H1 (cell line): ENCODE measurements at regions not wholly inside any gene's neighbourhood (a gene's known extent, or its start where the extent isn't known, plus 50 kb on each side); places are given as distances from the start of the nearest gene placed in this dataset.

Experiments
- CBX5 ChIP-seq: fragments of 300-800, 300-1000 bp; sonication (generic); IDR thresholded peaks from 2 replicates; pipeline ENCODE4 v1.7.1; 2016; ENCODE audit warnings: antibody characterized with exemption, low read length, low read depth
- JUND ChIP-seq: IDR thresholded peaks from 2 replicates; pipeline ENCODE4 v1.6.1; 2011; ENCODE audit warnings: mild to moderate bottlenecking, improper control_type of control experiment, low read length
- SIRT6 ChIP-seq: IDR thresholded peaks from one replicate; pipeline ENCODE4 v1.7.1; 2012; ENCODE audit warnings: low read length, inconsistent platforms
- SIX5 ChIP-seq: IDR thresholded peaks from 2 replicates; pipeline ENCODE4 v1.6.1; 2011; ENCODE audit warnings: mild to moderate bottlenecking, low read depth, low read length
- TF ChIP-seq, protein P1 (sequence below): fragments of 300-600 bp; sonication (generic); IDR thresholded peaks from 2 replicates; pipeline ENCODE4 v1.7.1; 2012; ENCODE audit warnings: low read length, moderate library complexity, mild to moderate bottlenecking, inconsistent platforms; ENCODE audit not compliant: insufficient replicate concordance
- TF ChIP-seq, protein P2 (sequence below): IDR thresholded peaks from 2 replicates; pipeline ENCODE4 v1.6.1; 2011; ENCODE audit warnings: low read depth, mild to moderate bottlenecking, low read length; ENCODE audit not compliant: insufficient read depth
- TF ChIP-seq, protein P3 (sequence below): IDR thresholded peaks from 2 replicates; pipeline ENCODE4 v1.6.1; 2012; ENCODE audit warnings: inconsistent platforms

DNA sequence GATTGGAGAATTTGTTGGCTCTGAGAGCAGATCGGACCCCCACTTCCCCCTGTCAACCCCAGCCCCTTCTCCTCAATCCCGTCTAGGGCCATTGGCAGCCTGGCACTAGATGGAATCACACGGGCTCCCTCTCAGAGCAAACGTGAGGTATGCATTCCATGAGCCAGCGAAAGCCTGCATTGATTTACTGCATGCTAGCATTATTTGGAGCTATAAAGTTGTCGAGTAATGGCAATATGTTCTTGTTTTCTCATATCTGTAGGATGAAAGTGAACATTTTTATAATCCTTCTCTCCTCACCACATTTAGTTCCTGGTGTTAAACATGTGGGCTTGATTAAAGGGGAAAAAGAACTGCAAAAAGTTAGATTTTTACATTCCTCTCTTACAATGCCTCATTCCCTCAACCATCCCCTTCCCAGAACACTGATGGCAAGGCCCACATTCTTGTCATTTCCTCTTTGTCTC is 159.2 kb downstream of the SPRY1 start (continued):
- TF ChIP-seq, protein P1, sequence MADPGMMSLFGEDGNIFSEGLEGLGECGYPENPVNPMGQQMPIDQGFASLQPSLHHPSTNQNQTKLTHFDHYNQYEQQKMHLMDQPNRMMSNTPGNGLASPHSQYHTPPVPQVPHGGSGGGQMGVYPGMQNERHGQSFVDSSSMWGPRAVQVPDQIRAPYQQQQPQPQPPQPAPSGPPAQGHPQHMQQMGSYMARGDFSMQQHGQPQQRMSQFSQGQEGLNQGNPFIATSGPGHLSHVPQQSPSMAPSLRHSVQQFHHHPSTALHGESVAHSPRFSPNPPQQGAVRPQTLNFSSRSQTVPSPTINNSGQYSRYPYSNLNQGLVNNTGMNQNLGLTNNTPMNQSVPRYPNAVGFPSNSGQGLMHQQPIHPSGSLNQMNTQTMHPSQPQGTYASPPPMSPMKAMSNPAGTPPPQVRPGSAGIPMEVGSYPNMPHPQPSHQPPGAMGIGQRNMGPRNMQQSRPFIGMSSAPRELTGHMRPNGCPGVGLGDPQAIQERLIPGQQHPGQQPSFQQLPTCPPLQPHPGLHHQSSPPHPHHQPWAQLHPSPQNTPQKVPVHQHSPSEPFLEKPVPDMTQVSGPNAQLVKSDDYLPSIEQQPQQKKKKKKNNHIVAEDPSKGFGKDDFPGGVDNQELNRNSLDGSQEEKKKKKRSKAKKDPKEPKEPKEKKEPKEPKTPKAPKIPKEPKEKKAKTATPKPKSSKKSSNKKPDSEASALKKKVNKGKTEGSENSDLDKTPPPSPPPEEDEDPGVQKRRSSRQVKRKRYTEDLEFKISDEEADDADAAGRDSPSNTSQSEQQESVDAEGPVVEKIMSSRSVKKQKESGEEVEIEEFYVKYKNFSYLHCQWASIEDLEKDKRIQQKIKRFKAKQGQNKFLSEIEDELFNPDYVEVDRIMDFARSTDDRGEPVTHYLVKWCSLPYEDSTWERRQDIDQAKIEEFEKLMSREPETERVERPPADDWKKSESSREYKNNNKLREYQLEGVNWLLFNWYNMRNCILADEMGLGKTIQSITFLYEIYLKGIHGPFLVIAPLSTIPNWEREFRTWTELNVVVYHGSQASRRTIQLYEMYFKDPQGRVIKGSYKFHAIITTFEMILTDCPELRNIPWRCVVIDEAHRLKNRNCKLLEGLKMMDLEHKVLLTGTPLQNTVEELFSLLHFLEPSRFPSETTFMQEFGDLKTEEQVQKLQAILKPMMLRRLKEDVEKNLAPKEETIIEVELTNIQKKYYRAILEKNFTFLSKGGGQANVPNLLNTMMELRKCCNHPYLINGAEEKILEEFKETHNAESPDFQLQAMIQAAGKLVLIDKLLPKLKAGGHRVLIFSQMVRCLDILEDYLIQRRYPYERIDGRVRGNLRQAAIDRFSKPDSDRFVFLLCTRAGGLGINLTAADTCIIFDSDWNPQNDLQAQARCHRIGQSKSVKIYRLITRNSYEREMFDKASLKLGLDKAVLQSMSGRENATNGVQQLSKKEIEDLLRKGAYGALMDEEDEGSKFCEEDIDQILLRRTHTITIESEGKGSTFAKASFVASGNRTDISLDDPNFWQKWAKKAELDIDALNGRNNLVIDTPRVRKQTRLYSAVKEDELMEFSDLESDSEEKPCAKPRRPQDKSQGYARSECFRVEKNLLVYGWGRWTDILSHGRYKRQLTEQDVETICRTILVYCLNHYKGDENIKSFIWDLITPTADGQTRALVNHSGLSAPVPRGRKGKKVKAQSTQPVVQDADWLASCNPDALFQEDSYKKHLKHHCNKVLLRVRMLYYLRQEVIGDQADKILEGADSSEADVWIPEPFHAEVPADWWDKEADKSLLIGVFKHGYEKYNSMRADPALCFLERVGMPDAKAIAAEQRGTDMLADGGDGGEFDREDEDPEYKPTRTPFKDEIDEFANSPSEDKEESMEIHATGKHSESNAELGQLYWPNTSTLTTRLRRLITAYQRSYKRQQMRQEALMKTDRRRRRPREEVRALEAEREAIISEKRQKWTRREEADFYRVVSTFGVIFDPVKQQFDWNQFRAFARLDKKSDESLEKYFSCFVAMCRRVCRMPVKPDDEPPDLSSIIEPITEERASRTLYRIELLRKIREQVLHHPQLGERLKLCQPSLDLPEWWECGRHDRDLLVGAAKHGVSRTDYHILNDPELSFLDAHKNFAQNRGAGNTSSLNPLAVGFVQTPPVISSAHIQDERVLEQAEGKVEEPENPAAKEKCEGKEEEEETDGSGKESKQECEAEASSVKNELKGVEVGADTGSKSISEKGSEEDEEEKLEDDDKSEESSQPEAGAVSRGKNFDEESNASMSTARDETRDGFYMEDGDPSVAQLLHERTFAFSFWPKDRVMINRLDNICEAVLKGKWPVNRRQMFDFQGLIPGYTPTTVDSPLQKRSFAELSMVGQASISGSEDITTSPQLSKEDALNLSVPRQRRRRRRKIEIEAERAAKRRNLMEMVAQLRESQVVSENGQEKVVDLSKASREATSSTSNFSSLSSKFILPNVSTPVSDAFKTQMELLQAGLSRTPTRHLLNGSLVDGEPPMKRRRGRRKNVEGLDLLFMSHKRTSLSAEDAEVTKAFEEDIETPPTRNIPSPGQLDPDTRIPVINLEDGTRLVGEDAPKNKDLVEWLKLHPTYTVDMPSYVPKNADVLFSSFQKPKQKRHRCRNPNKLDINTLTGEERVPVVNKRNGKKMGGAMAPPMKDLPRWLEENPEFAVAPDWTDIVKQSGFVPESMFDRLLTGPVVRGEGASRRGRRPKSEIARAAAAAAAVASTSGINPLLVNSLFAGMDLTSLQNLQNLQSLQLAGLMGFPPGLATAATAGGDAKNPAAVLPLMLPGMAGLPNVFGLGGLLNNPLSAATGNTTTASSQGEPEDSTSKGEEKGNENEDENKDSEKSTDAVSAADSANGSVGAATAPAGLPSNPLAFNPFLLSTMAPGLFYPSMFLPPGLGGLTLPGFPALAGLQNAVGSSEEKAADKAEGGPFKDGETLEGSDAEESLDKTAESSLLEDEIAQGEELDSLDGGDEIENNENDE, result no peak
- TF ChIP-seq, protein P2, sequence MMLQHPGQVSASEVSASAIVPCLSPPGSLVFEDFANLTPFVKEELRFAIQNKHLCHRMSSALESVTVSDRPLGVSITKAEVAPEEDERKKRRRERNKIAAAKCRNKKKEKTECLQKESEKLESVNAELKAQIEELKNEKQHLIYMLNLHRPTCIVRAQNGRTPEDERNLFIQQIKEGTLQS, result no peak
- TF ChIP-seq SIX5, result no peak
- TF ChIP-seq CBX5, result no peak
- no peak for TF ChIP-seq JUND
- TF ChIP-seq, protein P3, sequence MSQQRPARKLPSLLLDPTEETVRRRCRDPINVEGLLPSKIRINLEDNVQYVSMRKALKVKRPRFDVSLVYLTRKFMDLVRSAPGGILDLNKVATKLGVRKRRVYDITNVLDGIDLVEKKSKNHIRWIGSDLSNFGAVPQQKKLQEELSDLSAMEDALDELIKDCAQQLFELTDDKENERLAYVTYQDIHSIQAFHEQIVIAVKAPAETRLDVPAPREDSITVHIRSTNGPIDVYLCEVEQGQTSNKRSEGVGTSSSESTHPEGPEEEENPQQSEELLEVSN, result no peak
- no peak for TF ChIP-seq SIRT6
